ENCODE measurements at regions not wholly inside any gene's neighbourhood (a gene's known extent, or its start where the extent isn't known, plus 50 kb on each side); places are given as distances from the start of the nearest gene placed in this dataset.
"Not testable (repeated sequence)": the region's sequence is repeated elsewhere in the genome, so short reads cannot be mapped to it uniquely, and the experiment has no call there.

DNA sequence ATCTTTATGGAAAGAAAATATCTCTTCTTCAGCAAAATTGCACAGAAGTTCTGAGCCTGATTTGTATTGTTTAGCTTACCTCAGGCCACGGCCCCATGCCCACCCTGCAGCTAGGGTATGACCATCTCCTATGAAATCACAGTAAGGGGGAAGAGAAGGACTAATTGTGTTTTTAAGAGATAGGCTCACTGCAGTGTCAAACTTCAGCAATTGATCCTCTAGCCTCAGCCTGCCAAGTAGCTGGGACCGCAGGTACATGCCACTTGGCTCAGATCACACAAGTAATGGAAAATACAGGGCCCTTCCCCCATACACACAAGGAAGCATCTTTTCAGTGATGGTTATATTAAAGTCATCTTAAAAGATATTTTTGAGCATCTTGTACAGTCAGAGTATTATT lies 60.0 kb downstream of the DMAC1 start:
- peaks cover 4% of the 10 kb centered on the region for H3K9me3 Mint-ChIP-seq (ENCODE audit: low read depth)
- peaks cover 1% of the 10 kb centered on the region for H3K27me3 Mint-ChIP-seq
- H3K27ac Mint-ChIP-seq, result no peak overlapping the region
- no peaks in the 10 kb centered on the region for H3K4me1 Mint-ChIP-seq (ENCODE audit: low read depth)
- H3K36me3 Mint-ChIP-seq, result no peaks in the 10 kb centered on the region
- H3K4me3 Mint-ChIP-seq, result no peak overlapping the region

- Mint-ChIP-seq H3K4me3 (no peak overlapping the region), H3K4me1 (ENCODE audit: low read depth) (no peaks in the 10 kb centered on the region), H3K27me3 (peaks cover 1% of the 10 kb centered on the region), H3K9me3 (ENCODE audit: low read depth) (no peaks in the 10 kb centered on the region), H3K27ac (no peak overlapping the region), H3K36me3 (no peaks in the 10 kb centered on the region)
Measured at GRCh38 chr9:7735311-7735710, 64.3 kb downstream of the DMAC1 start.

GRCh38 chr9:7730164-7730445 lies 69.5 kb downstream of the DMAC1 start:
- Mint-ChIP-seq H3K27ac (no peak overlapping the region), H3K4me3 (no peak overlapping the region), H3K36me3 (no peaks in the 10 kb centered on the region), H3K4me1 (ENCODE audit: low read depth) (no peaks in the 10 kb centered on the region), H3K9me3 (ENCODE audit: low read depth) (peaks cover 2% of the 10 kb centered on the region), H3K27me3 (no peaks in the 10 kb centered on the region)

DNA sequence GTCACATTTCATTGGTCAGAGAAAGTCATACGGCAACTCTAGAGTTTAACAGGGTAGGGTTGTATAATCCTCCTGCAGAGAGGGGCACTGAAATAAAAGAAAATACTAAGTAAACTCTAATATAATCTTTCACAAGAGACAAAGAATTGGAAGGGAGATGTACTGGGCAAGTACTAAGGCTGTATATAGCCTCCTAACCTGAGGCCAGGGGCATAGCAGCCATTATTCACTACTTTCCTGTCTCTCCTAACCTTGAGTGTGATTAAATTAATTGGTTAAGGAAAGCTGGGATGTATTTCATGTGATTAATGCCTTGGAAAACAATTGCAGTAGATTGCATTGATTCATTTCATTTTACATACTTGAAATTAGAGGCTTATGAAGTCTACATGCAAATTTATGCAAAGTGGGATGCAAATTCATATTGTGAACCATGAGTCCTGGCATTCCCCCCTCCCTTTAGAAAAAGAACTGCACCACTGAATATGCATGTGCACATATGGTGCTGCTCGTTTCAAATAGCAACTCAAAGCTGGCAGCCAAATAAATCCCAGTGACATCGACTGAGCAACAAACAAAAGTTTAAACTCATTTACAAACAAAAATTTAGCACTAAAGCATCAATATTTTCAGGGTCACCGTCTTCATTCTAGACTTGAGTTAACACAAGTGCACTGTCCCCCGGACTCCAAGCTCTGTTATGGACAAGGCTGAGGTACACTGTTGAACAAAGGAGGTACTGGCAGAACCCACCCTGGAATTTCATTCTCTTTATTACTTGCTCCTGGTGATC lies 70.0 kb downstream of the DMAC1 start:
- Mint-ChIP-seq H3K36me3 (no peaks in the 10 kb centered on the region), H3K9me3 (ENCODE audit: low read depth) (peaks cover 2% of the 10 kb centered on the region), H3K27me3 (no peaks in the 10 kb centered on the region), H3K4me3 (no peak overlapping the region), H3K27ac (no peak overlapping the region), H3K4me1 (ENCODE audit: low read depth) (no peaks in the 10 kb centered on the region)

DNA sequence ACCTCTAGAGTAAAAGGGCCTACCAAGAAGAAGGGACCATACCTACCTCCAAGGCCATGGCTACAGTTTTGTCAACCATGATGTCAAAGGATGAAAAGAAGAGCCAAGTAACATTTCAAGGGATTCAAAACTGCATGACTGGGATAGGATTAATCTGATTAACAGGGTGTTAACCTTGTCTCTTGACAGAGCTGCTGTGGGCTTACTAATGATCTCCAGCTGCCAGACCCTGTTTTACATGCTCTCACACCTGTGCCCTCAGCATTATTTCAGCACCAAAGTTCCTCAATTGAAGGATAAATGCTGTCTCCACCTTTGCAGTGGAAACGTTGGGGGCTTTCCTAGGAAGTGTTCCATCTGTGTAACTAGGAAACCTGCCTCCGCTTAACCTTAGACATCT lies 78.3 kb downstream of the DMAC1 start:
- Mint-ChIP-seq H3K27ac (no peak overlapping the region), H3K9me3 (ENCODE audit: low read depth) (peaks cover 2% of the 10 kb centered on the region), H3K4me3 (no peak overlapping the region), H3K4me1 (ENCODE audit: low read depth) (no peaks in the 10 kb centered on the region), H3K27me3 (no peaks in the 10 kb centered on the region), H3K36me3 (peaks cover 2% of the 10 kb centered on the region)

DNA sequence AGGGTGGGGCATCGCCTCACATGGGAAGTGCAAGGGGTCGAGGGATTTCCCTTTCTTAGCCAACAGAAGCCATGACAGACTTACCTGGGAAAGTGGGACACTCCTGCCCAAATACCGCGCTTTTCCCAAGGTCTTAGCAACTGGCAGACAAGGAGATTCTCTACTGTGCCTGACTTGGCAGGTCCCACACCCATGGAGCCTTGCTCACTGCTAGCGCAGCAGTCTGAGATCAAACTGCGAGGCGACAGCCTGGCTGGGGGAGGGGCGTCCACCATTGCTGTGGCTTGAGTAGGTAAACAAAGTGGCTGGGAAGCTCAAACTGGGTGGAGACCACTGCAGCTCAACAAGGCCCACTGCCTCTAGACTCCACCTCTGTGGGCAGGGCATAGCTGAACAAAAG lies 86.5 kb downstream of the DMAC1 start:
- H3K27me3 Mint-ChIP-seq; H3K4me1 Mint-ChIP-seq (ENCODE audit: low read depth); H3K9me3 Mint-ChIP-seq (ENCODE audit: low read depth); H3K4me3 Mint-ChIP-seq; H3K27ac Mint-ChIP-seq; H3K36me3 Mint-ChIP-seq: not testable (repeated sequence)

DNA sequence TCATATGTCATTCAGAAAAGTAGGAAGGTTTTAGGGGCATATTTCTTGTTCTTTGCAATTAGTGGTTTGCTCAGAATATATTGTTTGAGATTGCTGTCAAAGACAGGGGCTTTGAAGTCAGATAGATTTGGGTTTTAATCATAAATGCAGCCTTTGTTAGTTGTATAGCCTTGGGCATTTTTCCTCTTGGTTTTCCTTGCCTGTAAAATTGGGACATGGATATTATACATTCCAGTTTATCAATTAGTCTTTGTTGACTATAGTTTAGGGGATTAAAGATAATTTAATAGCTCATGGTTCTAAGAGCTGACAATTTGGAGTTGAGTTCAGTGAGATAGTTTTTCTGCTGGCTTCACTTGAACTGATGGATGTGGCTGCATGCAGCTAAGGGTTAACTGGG lies 88.9 kb downstream of the DMAC1 start:
- Mint-ChIP-seq H3K9me3 (ENCODE audit: low read depth) (no peaks in the 10 kb centered on the region), H3K4me1 (ENCODE audit: low read depth) (no peaks in the 10 kb centered on the region), H3K4me3 (no peak overlapping the region), H3K27ac (no peak overlapping the region), H3K36me3 (no peaks in the 10 kb centered on the region), H3K27me3 (no peaks in the 10 kb centered on the region)

- H3K4me3 Mint-ChIP-seq, result no peak overlapping the region
- H3K9me3 Mint-ChIP-seq (ENCODE audit: low read depth), result no peaks in the 10 kb centered on the region
- H3K4me1 Mint-ChIP-seq (ENCODE audit: low read depth), result no peaks in the 10 kb centered on the region
- no peaks in the 10 kb centered on the region for H3K36me3 Mint-ChIP-seq
- H3K27ac Mint-ChIP-seq, result no peak overlapping the region
- H3K27me3 Mint-ChIP-seq, result no peaks in the 10 kb centered on the region
Measured at GRCh38 chr9:7707934-7708333, 91.6 kb downstream of the DMAC1 start.

- H3K9me3 Mint-ChIP-seq (ENCODE audit: low read depth), result no peaks in the 10 kb centered on the region
- H3K4me1 Mint-ChIP-seq (ENCODE audit: low read depth), result no peaks in the 10 kb centered on the region
- H3K4me3 Mint-ChIP-seq, result no peak overlapping the region
- H3K36me3 Mint-ChIP-seq, result no peaks in the 10 kb centered on the region
- no peak overlapping the region for H3K27ac Mint-ChIP-seq
- H3K27me3 Mint-ChIP-seq, result no peaks in the 10 kb centered on the region
Measured at GRCh38 chr9:7704543-7704942, 95.0 kb downstream of the DMAC1 start.

DNA sequence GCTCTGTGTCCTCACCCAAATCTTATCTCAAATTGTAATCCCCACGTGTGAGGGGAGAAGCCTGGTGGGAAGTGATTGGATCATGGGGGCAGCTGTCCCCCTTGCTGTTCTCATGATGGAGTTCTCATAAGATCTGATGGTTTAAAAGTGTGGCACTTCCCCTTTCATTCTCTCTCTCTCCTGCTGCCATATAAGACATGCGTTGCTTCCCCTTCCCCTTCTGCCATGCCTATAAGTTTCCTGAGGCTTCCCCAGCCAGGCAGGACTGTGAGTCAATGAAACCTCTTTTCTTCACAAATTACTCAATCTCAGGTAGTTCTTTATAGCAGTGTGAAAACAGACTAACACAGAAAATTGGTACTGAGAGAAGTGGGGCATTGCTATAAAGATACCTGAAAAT lies 107.7 kb downstream of the DMAC1 start:
- Mint-ChIP-seq H3K9me3 (ENCODE audit: low read depth) (no peaks in the 10 kb centered on the region), H3K27ac (no peak overlapping the region), H3K36me3 (no peaks in the 10 kb centered on the region), H3K4me3 (no peak overlapping the region), H3K4me1 (ENCODE audit: low read depth) (no peaks in the 10 kb centered on the region), H3K27me3 (no peaks in the 10 kb centered on the region)

DNA sequence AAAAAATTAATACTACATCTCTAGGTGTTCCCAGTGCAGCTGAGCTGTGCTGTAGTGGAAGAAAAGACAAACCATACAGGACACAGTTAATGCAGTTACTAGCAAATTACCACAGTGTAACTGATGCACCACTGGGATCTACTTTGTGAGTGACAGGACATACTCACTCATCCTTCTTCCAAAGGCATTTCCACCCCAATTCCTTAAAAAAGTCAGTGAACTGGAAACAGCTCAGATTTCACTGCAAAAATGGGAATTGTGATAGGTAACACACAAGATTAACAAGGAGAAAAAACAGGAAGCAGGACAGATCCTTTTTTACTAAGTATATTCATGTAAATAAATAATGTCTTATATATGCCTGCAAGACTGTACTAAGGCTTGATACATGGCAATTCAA lies 109.6 kb downstream of the DMAC1 start:
- H3K9me3 Mint-ChIP-seq (ENCODE audit: low read depth), result no peaks in the 10 kb centered on the region
- H3K27ac Mint-ChIP-seq, result no peak overlapping the region
- no peaks in the 10 kb centered on the region for H3K27me3 Mint-ChIP-seq
- H3K4me1 Mint-ChIP-seq (ENCODE audit: low read depth), result no peaks in the 10 kb centered on the region
- no peaks in the 10 kb centered on the region for H3K36me3 Mint-ChIP-seq
- no peak overlapping the region for H3K4me3 Mint-ChIP-seq

GRCh38 chr9:7688626-7689025 lies 111.0 kb downstream of the DMAC1 start:
- Mint-ChIP-seq H3K27me3 (no peaks in the 10 kb centered on the region), H3K9me3 (ENCODE audit: low read depth) (no peaks in the 10 kb centered on the region), H3K4me1 (ENCODE audit: low read depth) (no peaks in the 10 kb centered on the region), H3K36me3 (no peaks in the 10 kb centered on the region), H3K27ac (no peak overlapping the region), H3K4me3 (no peak overlapping the region)

- Mint-ChIP-seq H3K27me3 (no peaks in the 10 kb centered on the region), H3K9me3 (ENCODE audit: low read depth) (no peaks in the 10 kb centered on the region), H3K27ac (no peak overlapping the region), H3K4me1 (ENCODE audit: low read depth) (no peaks in the 10 kb centered on the region), H3K4me3 (no peak overlapping the region), H3K36me3 (peaks cover 9% of the 10 kb centered on the region)
Measured at GRCh38 chr9:7676609-7677156, 122.9 kb downstream of the DMAC1 start.

GRCh38 chr9:7671847-7672246 lies 127.7 kb downstream of the DMAC1 start:
- H3K27me3 Mint-ChIP-seq, result no peaks in the 10 kb centered on the region
- H3K4me1 Mint-ChIP-seq (ENCODE audit: low read depth), result no peaks in the 10 kb centered on the region
- no peak overlapping the region for H3K27ac Mint-ChIP-seq
- peaks cover 4% of the 10 kb centered on the region for H3K36me3 Mint-ChIP-seq
- H3K4me3 Mint-ChIP-seq, result no peak overlapping the region
- H3K9me3 Mint-ChIP-seq (ENCODE audit: low read depth), result no peaks in the 10 kb centered on the region

DNA sequence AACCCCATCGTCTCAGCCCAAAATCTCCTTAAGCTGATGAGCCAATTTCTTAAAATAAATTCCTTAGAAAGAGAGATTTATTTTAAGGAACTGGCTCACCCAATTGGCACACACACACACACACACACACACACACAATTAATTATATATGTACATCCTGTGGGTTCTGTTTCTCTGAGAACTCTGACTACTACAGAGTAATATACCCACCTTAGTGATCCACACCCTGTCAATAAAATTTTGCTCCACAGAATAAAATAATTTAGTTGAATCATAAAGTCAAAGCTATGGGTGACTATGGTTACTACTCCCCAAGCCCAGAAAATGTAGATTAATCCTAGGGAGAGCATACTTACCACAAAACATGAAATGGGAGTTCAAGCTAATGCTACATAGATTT lies 131.0 kb downstream of the DMAC1 start:
- H3K27ac Mint-ChIP-seq, result no peak overlapping the region
- H3K36me3 Mint-ChIP-seq, result peaks cover 4% of the 10 kb centered on the region
- H3K4me3 Mint-ChIP-seq, result no peak overlapping the region
- no peaks in the 10 kb centered on the region for H3K9me3 Mint-ChIP-seq (ENCODE audit: low read depth)
- no peaks in the 10 kb centered on the region for H3K4me1 Mint-ChIP-seq (ENCODE audit: low read depth)
- H3K27me3 Mint-ChIP-seq, result peaks cover 2% of the 10 kb centered on the region

- H3K36me3 Mint-ChIP-seq, result no peaks in the 10 kb centered on the region
- H3K27ac Mint-ChIP-seq, result no peak overlapping the region
- H3K27me3 Mint-ChIP-seq, result peaks cover 2% of the 10 kb centered on the region
- no peaks in the 10 kb centered on the region for H3K4me1 Mint-ChIP-seq (ENCODE audit: low read depth)
- H3K4me3 Mint-ChIP-seq, result no peak overlapping the region
- H3K9me3 Mint-ChIP-seq (ENCODE audit: low read depth), result no peaks in the 10 kb centered on the region
Measured at GRCh38 chr9:7665874-7666273, 133.7 kb downstream of the DMAC1 start.

All from activated naive CD8-positive, alpha-beta T cell (primary cell).